SK-N-SH treated with all-trans-retinoic acid at 6 μM for 48 hours (cell line): ENCODE measurements at regions not wholly inside any gene's neighbourhood (a gene's known extent, or its start where the extent isn't known, plus 50 kb on each side); places are given as distances from the start of the nearest gene placed in this dataset.
"Not testable (repeated sequence)": the region's sequence is repeated elsewhere in the genome, so short reads cannot be mapped to it uniquely, and the experiment has no call there.

Experiments
- ATAC-seq: fragments of 200-7000 bp; cut with Tn5 transposase; 3 replicates; pipeline ENCODE4 v1.9.1; 2020; ENCODE audit warnings: mild to moderate bottlenecking, moderate library complexity
- ARNTL ChIP-seq: fragments of 450-650 bp; formaldehyde crosslinking; IDR thresholded peaks from 2 replicates; pipeline ENCODE4 v1.5.0; 2020; ENCODE audit warnings: low read depth, mild to moderate bottlenecking, moderate library complexity, borderline replicate concordance
- BACH2 ChIP-seq: fragments of 250-450 bp; sonication (Bioruptor Pico); IDR thresholded peaks from 2 replicates; pipeline ENCODE4 v1.9.0; 2021; ENCODE audit warnings: mild to moderate bottlenecking, borderline replicate concordance
- CREB5 ChIP-seq: fragments of 250-450 bp; sonication (Bioruptor Pico); IDR thresholded peaks from 2 replicates; pipeline ENCODE4 v1.5.1; 2020; ENCODE audit warnings: low read depth, mild to moderate bottlenecking, moderate library complexity
- CSDC2 ChIP-seq: fragments of 250-450 bp; sonication (Bioruptor Pico); IDR thresholded peaks from 2 replicates; pipeline ENCODE4 v1.5.0; 2020; ENCODE audit warnings: mild to moderate bottlenecking, moderate library complexity
- CSRNP3 ChIP-seq: fragments of 250-450 bp; sonication (Bioruptor Pico); IDR thresholded peaks from 2 replicates; pipeline ENCODE4 v1.5.1; 2021; ENCODE audit warnings: mild to moderate bottlenecking, moderate library complexity
- ESRRG ChIP-seq: fragments of 250-450 bp; sonication (Bioruptor Pico); IDR thresholded peaks from 2 replicates; pipeline ENCODE4 v1.6.1; 2021; ENCODE audit warnings: mild to moderate bottlenecking
- GLIS3 ChIP-seq: fragments of 250-450 bp; sonication (Bioruptor Pico); IDR thresholded peaks from 2 replicates; pipeline ENCODE4 v1.5.0; 2020; ENCODE audit warnings: mild to moderate bottlenecking, moderate library complexity
- ISL1 ChIP-seq: fragments of 250-450 bp; sonication (Bioruptor Pico); IDR thresholded peaks from 2 replicates; pipeline ENCODE4 v2.1.2; 2022; ENCODE audit warnings: mild to moderate bottlenecking, moderate library complexity
- OSR1 ChIP-seq: fragments of 250-450 bp; sonication (Bioruptor Pico); IDR thresholded peaks from 2 replicates; pipeline ENCODE4 v1.8.0; 2022; ENCODE audit warnings: moderate library complexity, mild to moderate bottlenecking, inconsistent platforms
- PATZ1 ChIP-seq: fragments of 250-450 bp; sonication (Bioruptor Pico); IDR thresholded peaks from 2 replicates; pipeline ENCODE4 v1.8.0; 2020; ENCODE audit warnings: mild to moderate bottlenecking, moderate library complexity, borderline replicate concordance
- POU6F1 ChIP-seq: fragments of 250-450 bp; sonication (Bioruptor Pico); IDR thresholded peaks from 2 replicates; pipeline ENCODE4 v1.8.0; 2021; ENCODE audit warnings: low read depth, mild to moderate bottlenecking, moderate library complexity, borderline replicate concordance
- PPARA ChIP-seq: fragments of 250-450 bp; sonication (Bioruptor Pico); IDR thresholded peaks from 2 replicates; pipeline ENCODE4 v1.5.0; 2020; ENCODE audit warnings: mild to moderate bottlenecking, borderline replicate concordance
- TCF4 ChIP-seq: fragments of 250-450 bp; sonication (Bioruptor Pico); IDR thresholded peaks from 2 replicates; pipeline ENCODE4 v1.8.0; 2021; ENCODE audit warnings: mild to moderate bottlenecking, moderate library complexity, borderline replicate concordance
- TOX ChIP-seq: fragments of 250-450 bp; sonication (Bioruptor Pico); IDR thresholded peaks from 2 replicates; pipeline ENCODE4 v1.8.0; 2021; ENCODE audit warnings: mild to moderate bottlenecking, moderate library complexity, borderline replicate concordance
- TSHZ2 ChIP-seq: fragments of 250-450 bp; sonication (Bioruptor Pico); IDR thresholded peaks from 2 replicates; pipeline ENCODE4 v1.5.0; 2020; ENCODE audit warnings: mild to moderate bottlenecking, moderate library complexity
- ZC3H10 ChIP-seq: fragments of 250-450 bp; sonication (Bioruptor Pico); IDR thresholded peaks from 2 replicates; pipeline ENCODE4 v1.5.1; 2021; ENCODE audit warnings: mild to moderate bottlenecking, moderate library complexity
- ZFP3 ChIP-seq: fragments of 250-450 bp; sonication (Bioruptor Pico); IDR thresholded peaks from 2 replicates; pipeline ENCODE4 v1.5.0; 2020; ENCODE audit warnings: mild to moderate bottlenecking, moderate library complexity
- ZFP30 ChIP-seq: fragments of 450-650 bp; formaldehyde crosslinking; IDR thresholded peaks from 2 replicates; pipeline ENCODE4 v1.5.0; 2022; ENCODE audit warnings: mild to moderate bottlenecking, moderate library complexity
- ZNF565 ChIP-seq: fragments of 450-650 bp; formaldehyde crosslinking; conservative IDR thresholded peaks from 2 replicates; pipeline ENCODE4 v1.5.0; 2020; ENCODE audit warnings: low read depth, mild to moderate bottlenecking, moderate library complexity
- ZNF70 ChIP-seq: fragments of 450-650 bp; formaldehyde crosslinking; IDR thresholded peaks from 2 replicates; pipeline ENCODE4 v1.5.0; 2020; ENCODE audit warnings: mild to moderate bottlenecking, moderate library complexity
- ZNF8 ChIP-seq: fragments of 450-650 bp; formaldehyde crosslinking; IDR thresholded peaks from 2 replicates; pipeline ENCODE4 v1.5.0; 2020; ENCODE audit warnings: mild to moderate bottlenecking, moderate library complexity

DNA sequence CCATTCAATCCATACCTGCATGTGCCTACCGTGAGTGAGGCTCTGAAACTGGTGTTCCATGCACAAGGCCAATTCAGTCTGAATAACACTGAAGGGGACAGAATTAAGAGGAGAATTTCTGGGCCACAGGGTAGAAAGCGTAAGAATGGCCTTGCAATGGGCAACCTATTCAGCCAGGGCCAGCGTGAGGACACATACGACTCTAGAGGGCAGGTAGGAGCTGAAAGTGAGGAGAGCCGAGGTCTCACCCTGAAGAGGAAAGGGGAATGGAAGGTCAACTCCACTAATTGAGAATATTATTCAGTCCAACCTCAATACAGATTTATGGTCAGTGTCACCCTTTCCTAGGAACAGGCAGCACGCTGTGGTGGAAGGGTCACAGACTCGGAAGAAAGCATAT is 202.2 kb downstream of the TRIML1 start:
- ATAC-seq = no peak
- no peak for TF ChIP-seq ZFP3
- no peak for TF ChIP-seq POU6F1 (CRISPR knock-in tag)
- TF ChIP-seq ISL1 (CRISPR knock-in tag) = no peak
- TF ChIP-seq PATZ1 = no peak
- TF ChIP-seq PPARA (CRISPR knock-in tag) = no peak
- no peak for TF ChIP-seq ZFP30
- TF ChIP-seq ZC3H10 (CRISPR knock-in tag) = no peak
- no peak for TF ChIP-seq CSDC2 (CRISPR knock-in tag)
- no peak for TF ChIP-seq GLIS3
- TF ChIP-seq TOX = no peak
- TF ChIP-seq ZNF565 (CRISPR knock-in tag) = no peak
- TF ChIP-seq, all 23 proteins: peak for 0

- TF ChIP-seq TSHZ2 (CRISPR knock-in tag) (no peak), ARNTL (no peak), PATZ1 (no peak), ISL1 (CRISPR knock-in tag) (no peak)
- TF ChIP-seq, all 23 proteins: peak for 0
Observed at GRCh38 chr4:188346171-188346809, 207.0 kb downstream of the TRIML1 start.

GRCh38 chr4:188347339-188347738 is 208.1 kb downstream of the TRIML1 start:
- ATAC-seq = no peak
- TF ChIP-seq ARNTL (no peak), ZNF565 (CRISPR knock-in tag) (no peak), ZNF70 (no peak), GLIS3 (no peak), ZNF8 (CRISPR knock-in tag) (no peak), TOX (no peak), CREB5 (CRISPR knock-in tag) (no peak), CSRNP3 (CRISPR knock-in tag) (no peak), ISL1 (CRISPR knock-in tag) (no peak), TCF4 (CRISPR knock-in tag) (no peak), ZC3H10 (CRISPR knock-in tag) (no peak), OSR1 (CRISPR knock-in tag) (no peak), ZFP3 (no peak), ESRRG (CRISPR knock-in tag) (no peak), BACH2 (CRISPR knock-in tag) (no peak)

More at GRCh38 chr4:188346171-188346809, 207.0 kb downstream of the TRIML1 start:
- no peak for ATAC-seq

- not testable (repeated sequence) for ATAC-seq
Observed at GRCh38 chr4:188349569-188349968, 210.3 kb downstream of the TRIML1 start.
